HCT116 (cell line): ENCODE measurements at regions not wholly inside any gene's neighbourhood (a gene's known extent, or its start where the extent isn't known, plus 50 kb on each side); places are given as distances from the start of the nearest gene placed in this dataset.

Source experiments
- ATAC-seq: fragments of 200-7000 bp; cut with Tn5 transposase; 2 replicates; pipeline ENCODE4 v1.9.1; 2020; ENCODE audit warnings: mild to moderate bottlenecking, moderate library complexity
- BruUV-seq: library from RNA; stranded (reverse); fragments of 400-500 nt; replicated peaks from 2 replicates; lab custom pipeline; 2021; lab: Mats Ljungman, UMichigan
- CTCF ChIA-PET: fragments of 300-600 bp; sonication (Branson Sonifier 250); formaldehyde crosslinking; loops from one replicate; lab custom pipeline; 2021; ENCODE audit warnings: antibody characterized with exemption; lab: Charles Lee
- POLR2A ChIA-PET: fragments of 300-600, 350-600 bp; sonication (Branson Sonifier 250); formaldehyde crosslinking; loops from one replicate; lab custom pipeline; 2021; ENCODE audit warnings: antibody characterized with exemption; lab: Charles Lee
- RAD21 ChIA-PET, 2 experiments: fragments of 300-600 bp; sonication (Branson Sonifier 250); formaldehyde crosslinking; loops; one replicate each; lab custom pipeline; 2023; ENCODE audit warnings: low total read pairs in 2 of 2; ENCODE audit not compliant: uncharacterized antibody in 2 of 2, unreplicated experiment in 2 of 2, low non-redundant PET in 1 of 2; lab: Charles Lee
- DNase-seq: peaks from one replicate; pipeline ENCODE4 v3.0.0-alpha.2; 2010; ENCODE audit warnings: low read depth, low spot score
- H2AFZ ChIP-seq: fragments of 200-600 bp; shearing (Covaris generic), sonication (generic); 2 replicates; pipeline ENCODE4 v1.6.1; 2017; ENCODE audit warnings: low read depth, mixed run types, mixed read lengths, antibody characterized with exemption, low read length; ENCODE audit not compliant: poor library complexity, severe bottlenecking
- H3K27ac ChIP-seq: 2 replicates; pipeline ENCODE4 v1.5.1; 2012; ENCODE audit warnings: low read depth, low read length
- H3K27me3 ChIP-seq: fragments of 200-600 bp; sonication (generic); 2 replicates; pipeline ENCODE4 v1.6.1; 2016; ENCODE audit warnings: mixed run types, low read length, mixed read lengths; ENCODE audit not compliant: insufficient read depth
- H3K36me3 ChIP-seq, 2 experiments: fragments of 200-500 bp in 1 of 2; fragments of 200-600 bp in 1 of 2; sonication (Bioruptor generic) in 1 of 2; sonication (generic) in 1 of 2; 2 replicates each; pipeline versions ENCODE4 v1.5.1 to v1.6.1; 2014 to 2016; ENCODE audit warnings: low read length in 2 of 2, inconsistent platforms in 1 of 2, mixed read lengths in 1 of 2, mixed run types in 1 of 2; ENCODE audit not compliant: insufficient read depth in 2 of 2, control insufficient read depth in 1 of 2
- H3K4me1 ChIP-seq, 2 experiments: fragments of 200-600 bp in 1 of 2; sonication (generic) in 1 of 2; 2 replicates each; pipeline versions ENCODE4 v1.5.1 to v1.6.1; 2012 to 2017; ENCODE audit warnings: low read length in 2 of 2, inconsistent platforms in 1 of 2, mild to moderate bottlenecking in 1 of 2, mixed read lengths in 1 of 2, mixed run types in 1 of 2, moderate library complexity in 1 of 2; ENCODE audit not compliant: insufficient read depth in 2 of 2, control insufficient read depth in 1 of 2
- H3K4me2 ChIP-seq: fragments of 200-600 bp; sonication (generic); 2 replicates; pipeline ENCODE4 v1.6.1; 2017; ENCODE audit warnings: mixed run types, low read length, mixed read lengths
- H3K4me3 ChIP-seq, 2 experiments: fragments of 200-600 bp in 1 of 2; sonication (generic) in 1 of 2; replicated peaks in 1 of 2; 2 replicates each; pipeline ENCODE4 v1.5.1; 2011 to 2016; ENCODE audit warnings: low read length in 2 of 2, control low read depth in 1 of 2, low read depth in 1 of 2, mild to moderate bottlenecking in 1 of 2, mixed read lengths in 1 of 2, mixed run types in 1 of 2
- H3K79me2 ChIP-seq: fragments of 200-600 bp; sonication (generic); 2 replicates; pipeline ENCODE4 v1.6.1; 2017; ENCODE audit warnings: mild to moderate bottlenecking, mixed run types, low read length, moderate library complexity, mixed read lengths; ENCODE audit not compliant: insufficient read depth
- H3K9ac ChIP-seq: fragments of 200-600 bp; sonication (generic); 2 replicates; pipeline ENCODE4 v1.6.1; 2016; ENCODE audit warnings: low read length, mixed read lengths
- H3K9me2 ChIP-seq: fragments of 200-600 bp; sonication (generic), shearing (Covaris generic); 2 replicates; pipeline ENCODE4 v1.6.1; 2017; ENCODE audit warnings: mixed run types, mild to moderate bottlenecking, moderate library complexity; ENCODE audit not compliant: insufficient read depth
- H3K9me3 ChIP-seq, 2 experiments: fragments of 200-500 bp in 1 of 2; fragments of 200-600 bp in 1 of 2; sonication (Bioruptor generic) in 1 of 2; sonication (generic) in 1 of 2; 2 replicates each; pipeline ENCODE4 v1.6.1; 2014 to 2017; ENCODE audit warnings: low read length in 2 of 2, mixed read lengths in 2 of 2, inconsistent platforms in 1 of 2, low read depth in 1 of 2, mild to moderate bottlenecking in 1 of 2, mixed run types in 1 of 2, moderate library complexity in 1 of 2; ENCODE audit not compliant: control insufficient read depth in 1 of 2, insufficient read depth in 1 of 2
- H4K20me1 ChIP-seq: fragments of 200-600 bp; sonication (generic), shearing (Covaris generic); 2 replicates; pipeline ENCODE4 v1.6.1; 2017; ENCODE audit warnings: mixed run types, mild to moderate bottlenecking, moderate library complexity; ENCODE audit not compliant: insufficient read depth
- CBX3 ChIP-seq: IDR thresholded peaks from 2 replicates; pipeline ENCODE4 v1.6.1; 2012; ENCODE audit warnings: low read depth
- EZH2phosphoT487 ChIP-seq: fragments of 200-600 bp; IDR thresholded peaks from 2 replicates; pipeline ENCODE4 v1.6.1; 2018; ENCODE audit warnings: antibody characterized with exemption, borderline replicate concordance
- JUND ChIP-seq: IDR thresholded peaks from 2 replicates; pipeline ENCODE4 v1.6.1; 2012
- POLR2A ChIP-seq: IDR thresholded peaks from 2 replicates; pipeline ENCODE4 v1.7.0; 2011; ENCODE audit warnings: borderline replicate concordance; ENCODE audit not compliant: insufficient read depth, insufficient read length; ENCODE audit errors: extremely low read depth
- RAD21 ChIP-seq: IDR thresholded peaks from 2 replicates; pipeline ENCODE4 v1.6.1; 2012; ENCODE audit warnings: low read depth, mild to moderate bottlenecking
- SIN3A ChIP-seq: IDR thresholded peaks from 2 replicates; pipeline ENCODE4 v1.6.1; 2012; ENCODE audit warnings: low read depth
- SP1 ChIP-seq: IDR thresholded peaks from 2 replicates; pipeline ENCODE4 v1.6.1; 2012; ENCODE audit warnings: low read depth
- SRF ChIP-seq: IDR thresholded peaks from 2 replicates; pipeline ENCODE4 v1.6.1; 2012; ENCODE audit warnings: low read depth
- TCF7L2 ChIP-seq: IDR thresholded peaks from 2 replicates; pipeline ENCODE4 v1.7.0; 2011; ENCODE audit warnings: borderline replicate concordance, inconsistent platforms; ENCODE audit not compliant: insufficient read depth, insufficient read length; ENCODE audit errors: extremely low read depth
- YY1 ChIP-seq: IDR thresholded peaks from 2 replicates; pipeline ENCODE4 v1.6.1; 2011; ENCODE audit warnings: low read length, low read depth, moderate library complexity, mild to moderate bottlenecking; ENCODE audit not compliant: insufficient replicate concordance; ENCODE audit errors: extremely low read depth
- intact Hi-C: fragments of 100-400 bp; cut with micrococcal nuclease; formaldehyde crosslinking; loops from 2 replicates; pipeline ENCODE4 v1.10.0; 2022
- TF ChIP-seq, protein P1 (sequence below): IDR thresholded peaks from 2 replicates; pipeline ENCODE4 v1.6.1; 2012; ENCODE audit warnings: low read depth
- TF ChIP-seq, protein P2 (sequence below): IDR thresholded peaks from 2 replicates; pipeline ENCODE4 v1.6.1; 2011; ENCODE audit warnings: mild to moderate bottlenecking, low read length, moderate library complexity; ENCODE audit not compliant: insufficient replicate concordance; ENCODE audit errors: extremely low read depth
- TF ChIP-seq, protein P3 (sequence below), 3 experiments: fragments of 200-600 bp in 1 of 3; sonication (generic) in 1 of 3; IDR thresholded peaks in 2 of 3; conservative IDR thresholded peaks in 1 of 3; 2 replicates each; pipeline ENCODE4 v1.5.1; 2012 to 2017; ENCODE audit warnings: low read depth in 2 of 3, low read length in 2 of 3, antibody characterized with exemption in 1 of 3, borderline replicate concordance in 1 of 3, control low read depth in 1 of 3, mild to moderate bottlenecking in 1 of 3, mixed read lengths in 1 of 3, mixed run types in 1 of 3, moderate library complexity in 1 of 3; ENCODE audit not compliant: insufficient read depth in 1 of 3
- TF ChIP-seq, protein P4 (sequence below): IDR thresholded peaks from 2 replicates; pipeline ENCODE4 v1.6.1; 2012

DNA sequence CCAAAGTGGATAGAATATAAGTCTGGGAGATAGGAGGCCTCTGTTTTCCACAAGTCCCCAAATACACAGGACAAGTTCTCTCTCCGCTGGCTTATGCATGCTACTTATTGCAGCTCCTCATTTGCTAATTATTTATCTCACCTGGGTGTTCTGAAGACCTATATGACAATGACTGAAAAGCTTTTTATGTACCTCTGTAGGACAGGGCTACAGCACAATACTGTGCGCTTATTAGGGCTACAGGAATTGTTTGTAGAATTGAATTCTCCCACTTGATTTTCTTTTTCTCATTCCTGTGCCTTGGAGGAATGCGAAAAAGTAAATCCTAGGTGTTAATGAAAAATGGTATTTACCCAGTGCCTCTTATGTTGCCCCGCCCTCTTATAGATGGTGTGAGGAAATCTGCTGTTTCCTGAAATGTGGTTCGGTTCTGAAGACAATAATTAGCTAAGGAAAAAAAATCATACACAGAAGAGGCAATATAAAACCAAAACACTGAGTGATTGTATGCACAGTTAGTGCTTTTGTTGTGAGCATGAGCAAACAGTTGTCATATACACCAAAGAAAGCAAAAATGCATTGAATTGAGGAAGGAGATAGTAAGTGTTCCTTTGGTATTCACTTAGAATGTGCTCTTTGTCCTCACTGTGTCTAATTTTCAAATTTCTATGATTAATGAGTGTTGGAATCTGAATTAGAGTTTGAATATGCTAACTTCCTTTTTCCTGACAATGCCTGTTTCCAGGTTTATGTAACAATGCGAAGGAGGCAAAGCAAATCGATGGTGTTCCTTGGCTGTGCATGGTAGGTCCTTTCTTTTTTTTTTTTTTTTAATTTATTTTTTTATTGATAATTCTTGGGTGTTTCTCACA, 78.7 kb upstream of the PNPT1 start (continued):
- no peak for TF ChIP-seq SIN3A

DNA sequence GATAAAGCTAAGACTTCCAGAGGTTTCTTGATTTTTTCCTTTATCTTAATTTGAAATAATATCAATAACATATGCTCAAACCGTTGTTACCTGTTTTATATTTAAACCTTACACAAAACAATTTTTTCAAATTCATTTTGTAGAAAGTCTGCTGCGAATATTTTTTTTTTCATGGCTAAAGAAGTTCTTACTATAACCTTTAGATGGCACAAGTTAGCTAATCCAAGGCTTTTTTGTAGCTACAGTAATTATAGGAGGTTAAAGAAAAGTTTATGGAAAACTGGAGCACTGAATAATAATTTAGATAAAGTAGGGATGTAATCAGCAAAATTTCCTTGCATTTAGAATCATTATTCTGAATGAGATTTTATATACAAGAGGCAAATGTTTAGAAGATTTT, 78.0 kb upstream of the PNPT1 start:
- no peaks in the 10 kb centered on the region for H3K79me2 ChIP-seq
- no TSS peak for BruUV-seq
- H3K4me3 ChIP-seq = no peak overlapping the region
- RAD21 ChIA-PET = interaction anchor here (1.4 to 1.8 kb wide), 2 partner anchors 190 kb away, joined by 4 to 13 read pairs; no protein-coding TSS in a partner anchor
- no peaks in the 10 kb centered on the region for H4K20me1 ChIP-seq
- no peak overlapping the region for H3K9ac ChIP-seq
- H3K9me3 ChIP-seq = no peaks in the 10 kb centered on the region
- H3K4me2 ChIP-seq = no peak overlapping the region
- no peak overlapping the region for H3K27ac ChIP-seq
- POLR2A ChIA-PET = no interaction called here
- H3K9me2 ChIP-seq = no peaks in the 10 kb centered on the region
- TF ChIP-seq YY1 (no peak), EZH2phosphoT487 (no peak), POLR2A (no peak), TCF7L2 (no peak), CBX3 (no peak), JUND (no peak), SRF (no peak), SP1 (no peak), RAD21 (peak; percentile 77)
- TF ChIP-seq, protein P1, sequence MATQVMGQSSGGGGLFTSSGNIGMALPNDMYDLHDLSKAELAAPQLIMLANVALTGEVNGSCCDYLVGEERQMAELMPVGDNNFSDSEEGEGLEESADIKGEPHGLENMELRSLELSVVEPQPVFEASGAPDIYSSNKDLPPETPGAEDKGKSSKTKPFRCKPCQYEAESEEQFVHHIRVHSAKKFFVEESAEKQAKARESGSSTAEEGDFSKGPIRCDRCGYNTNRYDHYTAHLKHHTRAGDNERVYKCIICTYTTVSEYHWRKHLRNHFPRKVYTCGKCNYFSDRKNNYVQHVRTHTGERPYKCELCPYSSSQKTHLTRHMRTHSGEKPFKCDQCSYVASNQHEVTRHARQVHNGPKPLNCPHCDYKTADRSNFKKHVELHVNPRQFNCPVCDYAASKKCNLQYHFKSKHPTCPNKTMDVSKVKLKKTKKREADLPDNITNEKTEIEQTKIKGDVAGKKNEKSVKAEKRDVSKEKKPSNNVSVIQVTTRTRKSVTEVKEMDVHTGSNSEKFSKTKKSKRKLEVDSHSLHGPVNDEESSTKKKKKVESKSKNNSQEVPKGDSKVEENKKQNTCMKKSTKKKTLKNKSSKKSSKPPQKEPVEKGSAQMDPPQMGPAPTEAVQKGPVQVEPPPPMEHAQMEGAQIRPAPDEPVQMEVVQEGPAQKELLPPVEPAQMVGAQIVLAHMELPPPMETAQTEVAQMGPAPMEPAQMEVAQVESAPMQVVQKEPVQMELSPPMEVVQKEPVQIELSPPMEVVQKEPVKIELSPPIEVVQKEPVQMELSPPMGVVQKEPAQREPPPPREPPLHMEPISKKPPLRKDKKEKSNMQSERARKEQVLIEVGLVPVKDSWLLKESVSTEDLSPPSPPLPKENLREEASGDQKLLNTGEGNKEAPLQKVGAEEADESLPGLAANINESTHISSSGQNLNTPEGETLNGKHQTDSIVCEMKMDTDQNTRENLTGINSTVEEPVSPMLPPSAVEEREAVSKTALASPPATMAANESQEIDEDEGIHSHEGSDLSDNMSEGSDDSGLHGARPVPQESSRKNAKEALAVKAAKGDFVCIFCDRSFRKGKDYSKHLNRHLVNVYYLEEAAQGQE = no peak
- TF ChIP-seq, protein P2, sequence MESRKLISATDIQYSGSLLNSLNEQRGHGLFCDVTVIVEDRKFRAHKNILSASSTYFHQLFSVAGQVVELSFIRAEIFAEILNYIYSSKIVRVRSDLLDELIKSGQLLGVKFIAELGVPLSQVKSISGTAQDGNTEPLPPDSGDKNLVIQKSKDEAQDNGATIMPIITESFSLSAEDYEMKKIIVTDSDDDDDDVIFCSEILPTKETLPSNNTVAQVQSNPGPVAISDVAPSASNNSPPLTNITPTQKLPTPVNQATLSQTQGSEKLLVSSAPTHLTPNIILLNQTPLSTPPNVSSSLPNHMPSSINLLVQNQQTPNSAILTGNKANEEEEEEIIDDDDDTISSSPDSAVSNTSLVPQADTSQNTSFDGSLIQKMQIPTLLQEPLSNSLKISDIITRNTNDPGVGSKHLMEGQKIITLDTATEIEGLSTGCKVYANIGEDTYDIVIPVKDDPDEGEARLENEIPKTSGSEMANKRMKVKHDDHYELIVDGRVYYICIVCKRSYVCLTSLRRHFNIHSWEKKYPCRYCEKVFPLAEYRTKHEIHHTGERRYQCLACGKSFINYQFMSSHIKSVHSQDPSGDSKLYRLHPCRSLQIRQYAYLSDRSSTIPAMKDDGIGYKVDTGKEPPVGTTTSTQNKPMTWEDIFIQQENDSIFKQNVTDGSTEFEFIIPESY = no peak
- TF ChIP-seq, protein P3, sequence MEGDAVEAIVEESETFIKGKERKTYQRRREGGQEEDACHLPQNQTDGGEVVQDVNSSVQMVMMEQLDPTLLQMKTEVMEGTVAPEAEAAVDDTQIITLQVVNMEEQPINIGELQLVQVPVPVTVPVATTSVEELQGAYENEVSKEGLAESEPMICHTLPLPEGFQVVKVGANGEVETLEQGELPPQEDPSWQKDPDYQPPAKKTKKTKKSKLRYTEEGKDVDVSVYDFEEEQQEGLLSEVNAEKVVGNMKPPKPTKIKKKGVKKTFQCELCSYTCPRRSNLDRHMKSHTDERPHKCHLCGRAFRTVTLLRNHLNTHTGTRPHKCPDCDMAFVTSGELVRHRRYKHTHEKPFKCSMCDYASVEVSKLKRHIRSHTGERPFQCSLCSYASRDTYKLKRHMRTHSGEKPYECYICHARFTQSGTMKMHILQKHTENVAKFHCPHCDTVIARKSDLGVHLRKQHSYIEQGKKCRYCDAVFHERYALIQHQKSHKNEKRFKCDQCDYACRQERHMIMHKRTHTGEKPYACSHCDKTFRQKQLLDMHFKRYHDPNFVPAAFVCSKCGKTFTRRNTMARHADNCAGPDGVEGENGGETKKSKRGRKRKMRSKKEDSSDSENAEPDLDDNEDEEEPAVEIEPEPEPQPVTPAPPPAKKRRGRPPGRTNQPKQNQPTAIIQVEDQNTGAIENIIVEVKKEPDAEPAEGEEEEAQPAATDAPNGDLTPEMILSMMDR (IDR thresholded peaks at IDR 0.05 in 2 of 3, conservative IDR thresholded peaks at IDR 0.05 in 1 of 3; ENCODE audit: borderline replicate concordance in 1 of 3, insufficient read depth in 1 of 3, low read depth in 2 of 3, low read length in 2 of 3) = peak; percentile 48 to 74 (median 71); a peak in 5 of 6 replicates
- TF ChIP-seq, protein P4, sequence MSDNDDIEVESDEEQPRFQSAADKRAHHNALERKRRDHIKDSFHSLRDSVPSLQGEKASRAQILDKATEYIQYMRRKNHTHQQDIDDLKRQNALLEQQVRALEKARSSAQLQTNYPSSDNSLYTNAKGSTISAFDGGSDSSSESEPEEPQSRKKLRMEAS = no peak
- no peaks in the 10 kb centered on the region for H3K27me3 ChIP-seq
- no peaks in the 10 kb centered on the region for H3K36me3 ChIP-seq
- H3K4me1 ChIP-seq = no peaks in the 10 kb centered on the region
- H2AFZ ChIP-seq = peak overlapping the region; percentile 66
- intact Hi-C loops = loop anchor here (1.0 to 2.0 kb wide), 3 partner anchors 190 to 361 kb away; no protein-coding TSS in a partner anchor
- DNase-seq (peak; percentile 16), ATAC-seq (no peak)
- CTCF ChIA-PET = interaction anchor here (0.6 to 3.0 kb wide), 19 partner anchors 10 to 359 kb away, joined by 3 to 101 read pairs (median 5); no protein-coding TSS in a partner anchor
